Suprapubic skin (tissue), 4 donors: ENCODE measurements at regions not wholly inside any gene's neighbourhood (a gene's known extent, or its start where the extent isn't known, plus 50 kb on each side); places are given as distances from the start of the nearest gene placed in this dataset.

Experiments used
- DNase-seq, 2 donors: peaks; one replicate each; pipeline ENCODE4 v3.0.0-alpha.2; 2019; ENCODE audit warnings: low spot score in 2 of 2
- H3K27ac ChIP-seq: fragments of 200-600 bp; sonication (generic); one replicate; pipeline ENCODE4 v1.5.1; 2019
- H3K27me3 ChIP-seq: fragments of 200-600 bp; sonication (generic); one replicate; pipeline ENCODE4 v1.5.1; 2019
- H3K36me3 ChIP-seq: fragments of 200-600 bp; sonication (generic); one replicate; pipeline ENCODE4 v1.5.1; 2019
- H3K4me1 ChIP-seq: fragments of 200-600 bp; sonication (generic); one replicate; pipeline ENCODE4 v1.5.1; 2019
- H3K4me3 ChIP-seq: fragments of 200-600 bp; sonication (generic); one replicate; pipeline ENCODE4 v1.5.1; 2019; ENCODE audit warnings: mild to moderate bottlenecking
- H3K9me3 ChIP-seq: fragments of 200-600 bp; sonication (generic); one replicate; pipeline ENCODE4 v1.5.1; 2019
- EP300 ChIP-seq: sonication (generic); formaldehyde crosslinking; IDR thresholded peaks from one replicate; pipeline ENCODE4 v1.6.1; 2017; ENCODE audit warnings: antibody characterized with exemption
- POLR2A ChIP-seq, 2 donors: fragments of 450-650 bp; IDR thresholded peaks; one replicate each; pipeline ENCODE4 v1.6.1; 2017; ENCODE audit warnings: antibody characterized with exemption in 2 of 2, mild to moderate bottlenecking in 2 of 2, moderate library complexity in 2 of 2
- POLR2AphosphoS5 ChIP-seq, 3 donors: sonication (generic); formaldehyde crosslinking; IDR thresholded peaks; one replicate each; pipeline ENCODE4 v1.6.1; 2017; ENCODE audit warnings: antibody characterized with exemption in 3 of 3
- WGBS: methylation state at CpG from one replicate; pipeline ENCODE4 v1.1.5; 2018; 5-methylcytosine and 5-hydroxymethylcytosine counted together
- TF ChIP-seq, protein P1 (sequence below), 2 donors: fragments of 200-600 bp in 1 of 2; fragments of 450-650 bp in 1 of 2; sonication (generic) in 1 of 2; IDR thresholded peaks; one replicate each; pipeline ENCODE4 v1.5.1; 2016 to 2019; ENCODE audit warnings: antibody characterized with exemption in 2 of 2, mild to moderate bottlenecking in 1 of 2, moderate library complexity in 1 of 2

DNA sequence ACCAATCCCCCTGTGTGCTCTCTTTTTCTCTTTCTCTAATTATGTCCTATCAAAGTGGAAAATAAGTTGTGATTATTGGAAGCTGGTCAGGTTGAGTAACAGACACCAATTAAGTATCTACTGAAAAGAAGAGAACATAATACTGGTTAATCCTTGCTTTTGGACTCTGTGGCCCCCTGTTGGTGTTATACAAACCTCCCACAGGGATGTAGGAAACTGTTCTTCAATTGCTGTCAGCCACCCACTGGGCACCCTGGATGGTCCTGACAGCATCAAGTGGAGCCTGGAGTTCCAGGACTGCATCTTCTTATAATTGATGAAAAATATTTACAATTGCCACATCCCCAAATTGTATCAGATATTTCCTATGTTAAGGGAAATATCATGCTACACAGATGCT is 939.7 kb downstream of the KCNMA1 start:
- H3K27me3 ChIP-seq = no peaks in the 10 kb centered on the region
- DNase-seq = no peak
- H3K27ac ChIP-seq = no peak overlapping the region
- H3K4me1 ChIP-seq = no peaks in the 10 kb centered on the region
- H3K4me3 ChIP-seq = no peak overlapping the region
- no peaks in the 10 kb centered on the region for H3K36me3 ChIP-seq
- no peaks in the 10 kb centered on the region for H3K9me3 ChIP-seq
- no peak for TF ChIP-seq POLR2A (IDR thresholded peaks at IDR 0.05)
- no peak for TF ChIP-seq POLR2AphosphoS5 (IDR thresholded peaks at IDR 0.05)
- TF ChIP-seq EP300 = no peak
- TF ChIP-seq, protein P1, sequence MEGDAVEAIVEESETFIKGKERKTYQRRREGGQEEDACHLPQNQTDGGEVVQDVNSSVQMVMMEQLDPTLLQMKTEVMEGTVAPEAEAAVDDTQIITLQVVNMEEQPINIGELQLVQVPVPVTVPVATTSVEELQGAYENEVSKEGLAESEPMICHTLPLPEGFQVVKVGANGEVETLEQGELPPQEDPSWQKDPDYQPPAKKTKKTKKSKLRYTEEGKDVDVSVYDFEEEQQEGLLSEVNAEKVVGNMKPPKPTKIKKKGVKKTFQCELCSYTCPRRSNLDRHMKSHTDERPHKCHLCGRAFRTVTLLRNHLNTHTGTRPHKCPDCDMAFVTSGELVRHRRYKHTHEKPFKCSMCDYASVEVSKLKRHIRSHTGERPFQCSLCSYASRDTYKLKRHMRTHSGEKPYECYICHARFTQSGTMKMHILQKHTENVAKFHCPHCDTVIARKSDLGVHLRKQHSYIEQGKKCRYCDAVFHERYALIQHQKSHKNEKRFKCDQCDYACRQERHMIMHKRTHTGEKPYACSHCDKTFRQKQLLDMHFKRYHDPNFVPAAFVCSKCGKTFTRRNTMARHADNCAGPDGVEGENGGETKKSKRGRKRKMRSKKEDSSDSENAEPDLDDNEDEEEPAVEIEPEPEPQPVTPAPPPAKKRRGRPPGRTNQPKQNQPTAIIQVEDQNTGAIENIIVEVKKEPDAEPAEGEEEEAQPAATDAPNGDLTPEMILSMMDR (IDR thresholded peaks at IDR 0.05) = no peak

DNA sequence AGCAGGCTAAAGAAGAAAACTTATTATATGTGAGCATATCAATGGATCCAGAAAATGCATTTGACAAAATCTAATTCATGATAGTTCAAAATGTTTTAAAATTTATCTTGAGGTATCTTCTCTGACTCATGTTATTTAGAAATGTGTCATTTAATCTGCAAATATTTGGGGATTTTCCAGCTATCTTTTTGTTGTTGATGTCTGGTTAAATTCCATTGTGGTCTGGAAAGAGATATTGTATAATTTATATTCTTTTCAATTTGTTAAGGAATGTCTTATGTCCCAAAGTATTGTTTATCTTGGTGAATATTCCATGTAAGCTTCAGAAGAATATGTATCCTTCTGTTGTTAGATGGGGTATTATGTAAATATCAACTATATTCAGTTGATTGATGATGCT is 942.5 kb downstream of the KCNMA1 start:
- no peak overlapping the region for H3K4me3 ChIP-seq
- TF ChIP-seq POLR2AphosphoS5 (IDR thresholded peaks at IDR 0.05) (no peak), EP300 (no peak), POLR2A (IDR thresholded peaks at IDR 0.05) (no peak)
- TF ChIP-seq, protein P1 (IDR thresholded peaks at IDR 0.05) = no peak
- no peak overlapping the region for H3K27ac ChIP-seq
- peaks cover 6% of the 10 kb centered on the region for H3K9me3 ChIP-seq
- H3K36me3 ChIP-seq = no peaks in the 10 kb centered on the region
- no peaks in the 10 kb centered on the region for H3K4me1 ChIP-seq
- no peaks in the 10 kb centered on the region for H3K27me3 ChIP-seq
- DNase-seq = no peak

DNA sequence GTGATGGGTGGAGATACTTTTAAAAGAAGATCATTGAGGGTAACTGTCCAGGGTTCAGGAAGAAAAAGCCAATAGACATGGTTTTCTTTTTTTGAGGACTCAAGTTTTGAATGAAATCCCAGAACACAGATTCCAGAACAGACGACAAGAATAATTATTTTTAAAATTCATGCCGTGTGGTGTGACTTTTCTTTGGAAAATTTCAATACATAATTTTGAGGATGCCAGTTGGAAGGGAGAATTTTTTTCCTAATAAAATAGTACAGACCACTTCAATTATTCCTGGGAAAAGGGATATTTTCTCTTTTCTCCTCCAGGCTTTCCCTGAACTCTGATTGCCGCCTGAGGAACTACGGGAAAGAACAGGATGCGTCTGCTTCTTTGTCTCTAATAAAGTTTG is 951.4 kb downstream of the KCNMA1 start:
- Histone ChIP-seq H3K36me3 (no peaks in the 10 kb centered on the region), H3K27ac (no peak overlapping the region), H3K9me3 (peaks cover 2% of the 10 kb centered on the region), H3K27me3 (no peaks in the 10 kb centered on the region), H3K4me1 (no peaks in the 10 kb centered on the region), H3K4me3 (no peak overlapping the region)
- DNase-seq = no peak
- TF ChIP-seq POLR2AphosphoS5 (IDR thresholded peaks at IDR 0.05) = no peak
- no peak for TF ChIP-seq EP300
- TF ChIP-seq, protein P1 (IDR thresholded peaks at IDR 0.05) = no peak
- TF ChIP-seq POLR2A (IDR thresholded peaks at IDR 0.05) = no peak
- WGBS = 48% methylated on average over 5 of the region's 5 CpGs

DNA sequence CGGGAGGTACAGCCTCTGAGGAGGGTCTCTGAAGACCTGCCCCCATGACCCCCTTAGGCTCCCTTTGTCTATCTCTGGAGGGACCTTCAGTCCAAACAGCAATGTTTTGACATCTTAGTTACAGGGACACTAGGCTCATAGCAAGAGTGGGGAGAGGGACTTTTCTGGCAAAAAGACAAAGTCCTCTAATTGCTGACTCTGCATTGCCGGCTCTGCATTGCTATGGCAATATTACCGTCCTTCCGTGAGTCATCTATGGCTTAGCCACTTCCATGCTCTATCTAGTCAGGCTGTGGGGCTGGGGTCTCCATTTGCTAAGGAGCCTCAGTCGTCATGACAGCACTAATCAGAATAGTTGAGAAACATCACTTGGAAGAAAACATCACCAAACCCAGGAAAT is 952.6 kb downstream of the KCNMA1 start:
- TF ChIP-seq POLR2A (IDR thresholded peaks at IDR 0.05) = no peak
- no peak for TF ChIP-seq EP300
- TF ChIP-seq, protein P1 (IDR thresholded peaks at IDR 0.05) = no peak
- TF ChIP-seq POLR2AphosphoS5 (IDR thresholded peaks at IDR 0.05) = no peak
- Histone ChIP-seq H3K27ac (no peak overlapping the region), H3K9me3 (no peaks in the 10 kb centered on the region), H3K36me3 (no peaks in the 10 kb centered on the region), H3K4me1 (no peaks in the 10 kb centered on the region), H3K4me3 (no peak overlapping the region), H3K27me3 (no peaks in the 10 kb centered on the region)
- DNase-seq = no peak
- 86% methylated on average over 5 of the region's 5 CpGs for WGBS

DNA sequence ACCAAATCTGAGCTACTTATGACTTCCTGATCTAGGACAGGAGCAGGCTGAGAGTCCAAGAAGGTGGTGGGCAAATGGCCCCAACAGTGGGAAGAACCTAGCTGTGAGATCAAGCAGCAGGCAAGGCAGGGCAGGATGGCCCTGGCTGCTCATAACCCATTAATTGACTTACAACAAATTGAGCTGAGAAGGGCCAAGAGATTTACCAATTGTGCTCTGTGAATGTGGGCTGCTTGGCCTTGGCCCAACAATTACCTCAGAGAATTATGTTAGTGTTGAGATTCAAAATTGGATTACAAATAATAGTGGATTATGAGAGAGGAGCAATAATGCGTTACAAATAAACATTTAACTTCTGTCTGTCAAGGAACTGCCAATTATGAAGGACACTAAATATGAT is 956.5 kb downstream of the KCNMA1 start:
- Histone ChIP-seq H3K4me1 (peaks cover 5% of the 10 kb centered on the region), H3K27ac (no peak overlapping the region), H3K27me3 (no peaks in the 10 kb centered on the region), H3K9me3 (no peaks in the 10 kb centered on the region), H3K36me3 (no peaks in the 10 kb centered on the region), H3K4me3 (no peak overlapping the region)
- 60% methylated on average over 1 of the region's 1 CpG for WGBS
- TF ChIP-seq, protein P1 (IDR thresholded peaks at IDR 0.05) = no peak
- no peak for TF ChIP-seq POLR2A (IDR thresholded peaks at IDR 0.05)
- no peak for TF ChIP-seq POLR2AphosphoS5 (IDR thresholded peaks at IDR 0.05)
- TF ChIP-seq EP300 = no peak
- no peak for DNase-seq
